Colonic mucosa (tissue), 4 donors: ENCODE measurements at regions not wholly inside any gene's neighbourhood (a gene's known extent, or its start where the extent isn't known, plus 50 kb on each side); places are given as distances from the start of the nearest gene placed in this dataset.
"Not testable (repeated sequence)": the region's sequence is repeated elsewhere in the genome, so short reads cannot be mapped to it uniquely, and the experiment has no call there.

ENCODE experiments used
- DNase-seq: peaks from one replicate; pipeline ENCODE4 v3.0.0-alpha.2; 2020
- H3K27ac ChIP-seq: fragments of 200-600 bp; one replicate; pipeline ENCODE4 v1.8.0; 2021
- H3K27me3 ChIP-seq: fragments of 200-600 bp; one replicate; pipeline ENCODE4 v1.8.0; 2021
- H3K36me3 ChIP-seq: fragments of 200-600 bp; one replicate; pipeline ENCODE4 v1.8.0; 2021
- H3K4me1 ChIP-seq: fragments of 200-600 bp; one replicate; pipeline ENCODE4 v1.8.0; 2021; ENCODE audit warnings: mild to moderate bottlenecking
- H3K4me3 ChIP-seq: fragments of 200-600 bp; one replicate; pipeline ENCODE4 v1.8.0; 2021
- H3K9ac ChIP-seq, 2 donors: one replicate each; pipeline ENCODE4 v1.7.0; 2013; ENCODE audit warnings: control low read depth in 2 of 2, low read depth in 2 of 2, low read length in 2 of 2
- H3K9me3 ChIP-seq: fragments of 200-600 bp; one replicate; pipeline ENCODE4 v1.8.0; 2021
- CTCF ChIP-seq: fragments of 200-600 bp; IDR thresholded peaks from one replicate; pipeline ENCODE4 v1.8.0; 2022; ENCODE audit warnings: antibody characterized with exemption, mild to moderate bottlenecking
- intact Hi-C: fragments of 100-400 bp; cut with DNase I; formaldehyde crosslinking; loops from one replicate; pipeline ENCODE4 v1.14.1; 2022
- donor health status: healthy.
- donor health status: DM: no; HTN: no; CAD: no.
- donor health status: DM: no; HTN: no; CAD: no.

GRCh38 chr6:106823058-106823457 lies 151.5 kb downstream of the CD24 start:
- Histone ChIP-seq H3K9ac (no peak overlapping the region), H3K27ac (no peak overlapping the region), H3K9me3 (no peaks in the 10 kb centered on the region), H3K27me3 (no peaks in the 10 kb centered on the region), H3K4me1 (no peaks in the 10 kb centered on the region), H3K4me3 (no peak overlapping the region), H3K36me3 (no peaks in the 10 kb centered on the region)
- intact Hi-C loops = no loop called here
- no peak for DNase-seq
- TF ChIP-seq CTCF = no peak

GRCh38 chr6:106820412-106820852 lies 154.1 kb downstream of the CD24 start:
- Histone ChIP-seq H3K36me3 (no peaks in the 10 kb centered on the region), H3K9me3 (no peaks in the 10 kb centered on the region), H3K4me3 (no peak overlapping the region), H3K9ac (no peak overlapping the region), H3K27ac (no peak overlapping the region), H3K27me3 (no peaks in the 10 kb centered on the region), H3K4me1 (no peaks in the 10 kb centered on the region)
- intact Hi-C loops = no loop called here
- no peak for DNase-seq
- no peak for TF ChIP-seq CTCF

- Histone ChIP-seq H3K4me3 (no peak overlapping the region), H3K9ac (no peak overlapping the region), H3K4me1 (no peaks in the 10 kb centered on the region), H3K27ac (no peak overlapping the region), H3K9me3 (peaks cover 13% of the 10 kb centered on the region), H3K27me3 (no peaks in the 10 kb centered on the region), H3K36me3 (no peaks in the 10 kb centered on the region)
- intact Hi-C loops = no loop called here
- no peak for DNase-seq
- no peak for TF ChIP-seq CTCF
These were observed 163.3 kb downstream of the CD24 start for GRCh38 chr6:106811088-106811686.

GRCh38 chr6:106808758-106809157 lies 165.8 kb downstream of the CD24 start:
- H3K9me3 ChIP-seq = peaks cover 13% of the 10 kb centered on the region
- no peak overlapping the region for H3K27ac ChIP-seq
- intact Hi-C loops = no loop called here
- no peaks in the 10 kb centered on the region for H3K4me1 ChIP-seq
- TF ChIP-seq CTCF = no peak
- no peak overlapping the region for H3K9ac ChIP-seq
- H3K36me3 ChIP-seq = no peaks in the 10 kb centered on the region
- H3K4me3 ChIP-seq = no peak overlapping the region
- H3K27me3 ChIP-seq = no peaks in the 10 kb centered on the region
- DNase-seq = no peak

- H3K36me3 ChIP-seq = no peaks in the 10 kb centered on the region
- H3K4me3 ChIP-seq = no peak overlapping the region
- H3K4me1 ChIP-seq = no peaks in the 10 kb centered on the region
- no peaks in the 10 kb centered on the region for H3K27me3 ChIP-seq
- no peak overlapping the region for H3K9ac ChIP-seq
- no peak for DNase-seq
- TF ChIP-seq CTCF = no peak
- intact Hi-C loops = no loop called here
- H3K27ac ChIP-seq = no peak overlapping the region
- peaks cover 13% of the 10 kb centered on the region for H3K9me3 ChIP-seq
These were observed 166.4 kb downstream of the CD24 start for GRCh38 chr6:106807947-106808611.

GRCh38 chr6:106806253-106806652 lies 168.3 kb downstream of the CD24 start:
- H3K27ac ChIP-seq, H3K27me3 ChIP-seq, H3K4me1 ChIP-seq, DNase-seq, H3K4me3 ChIP-seq, H3K36me3 ChIP-seq, H3K9ac ChIP-seq, intact Hi-C loops: not testable (repeated sequence)
- H3K9me3 ChIP-seq = peaks cover 13% of the 10 kb centered on the region
